ENCODE measurements at regions not wholly inside any gene's neighbourhood (a gene's known extent, or its start where the extent isn't known, plus 50 kb on each side); places are given as distances from the start of the nearest gene placed in this dataset.

- 89% methylated on average over 5 of the region's 5 CpGs; no CpG with 5 or more reads in 1 of the 2 experiments for WGBS, 2 experiments (ENCODE audit: extremely low coverage in 1 of 2, insufficient coverage in 1 of 2, insufficient read length in 1 of 2, insufficient replicate concordance in 2 of 2, low coverage in 1 of 2, low lambda C conversion rate in 2 of 2, missing lambda C conversion rate in 1 of 2)
- Histone ChIP-seq H3K79me1 (ENCODE audit: low read depth, low read length) (no peaks in the 10 kb centered on the region), H3K9me3 (ENCODE audit: insufficient read depth in 2 of 2, low read depth in 1 of 2, low read length in 1 of 2) (no peaks in the 10 kb centered on the region), H3K23me2 (ENCODE audit: low read depth, low read length) (no peaks in the 10 kb centered on the region), H4K20me1 (replicated peaks in 1 of 2; ENCODE audit: control insufficient read depth in 1 of 2, insufficient read depth in 2 of 2, low read length in 2 of 2) (no peaks in the 10 kb centered on the region), H3K18ac (ENCODE audit: extremely low read depth, low read length) (no peak overlapping the region), H3K4me1 (replicated peaks in 1 of 4; ENCODE audit: control insufficient read depth in 3 of 4, insufficient read depth in 4 of 4, low read length in 3 of 4) (no peaks in the 10 kb centered on the region), H3K36me3 (ENCODE audit: control insufficient read depth in 2 of 4, insufficient read depth in 4 of 4, low read length in 3 of 4) (no peaks in the 10 kb centered on the region), H2BK15ac (ENCODE audit: low read length) (no peak overlapping the region), H3K4me2 (ENCODE audit: insufficient read depth in 1 of 2, low read depth in 2 of 2, low read length in 2 of 2) (no peak overlapping the region), H2BK12ac (ENCODE audit: low read depth, low read length) (no peak overlapping the region), H3K9ac (replicated peaks in 1 of 4; ENCODE audit: extremely low read depth in 1 of 4, low read depth in 3 of 4, low read length in 3 of 4) (no peak overlapping the region), H3K14ac (ENCODE audit: insufficient read length) (no peak overlapping the region), H2BK120ac (replicated peaks; ENCODE audit: low read depth, low read length) (no peak overlapping the region), H3K27ac (ENCODE audit: low read depth, low read length) (no peak overlapping the region), H3K56ac (replicated peaks; ENCODE audit: insufficient read length, low read depth, low read length) (no peak overlapping the region), H2AK5ac (ENCODE audit: low read depth, low read length) (no peak overlapping the region), H2BK20ac (ENCODE audit: low read length) (no peak overlapping the region), H3K4me3 (ENCODE audit: extremely low read depth in 1 of 4, insufficient read depth in 2 of 4, low read depth in 3 of 4, low read length in 4 of 4) (no peak overlapping the region), H3K4ac (replicated peaks; ENCODE audit: insufficient read length, low read depth, low read length) (no peak overlapping the region), H2AFZ (ENCODE audit: low read length) (no peak overlapping the region), H3K79me2 (ENCODE audit: control insufficient read depth in 1 of 2, insufficient read depth in 2 of 2, low read length in 2 of 2) (no peaks in the 10 kb centered on the region), H4K8ac (ENCODE audit: extremely low read depth, insufficient read depth, low read length) (no peak overlapping the region), H4K5ac (ENCODE audit: insufficient read length, low read depth, low read length) (no peak overlapping the region), H2BK5ac (ENCODE audit: low read depth, low read length) (no peak overlapping the region), H3K23ac (ENCODE audit: insufficient read length) (no peak overlapping the region), H4K91ac (replicated peaks; ENCODE audit: insufficient read length, low read length) (no peak overlapping the region), H3K27me3 (replicated peaks in 1 of 4; ENCODE audit: control insufficient read depth in 3 of 4, extremely low read depth in 1 of 4, insufficient read depth in 3 of 4, low read length in 3 of 4) (no peaks in the 10 kb centered on the region)
- no peak for TF ChIP-seq CHD1 (IDR thresholded peaks at IDR 0.05; ENCODE audit: low read depth, low read length)
- no peak for TF ChIP-seq BRCA1 (IDR thresholded peaks at IDR 0.05; ENCODE audit: low read depth, low read length)
- TF ChIP-seq, protein P1, sequence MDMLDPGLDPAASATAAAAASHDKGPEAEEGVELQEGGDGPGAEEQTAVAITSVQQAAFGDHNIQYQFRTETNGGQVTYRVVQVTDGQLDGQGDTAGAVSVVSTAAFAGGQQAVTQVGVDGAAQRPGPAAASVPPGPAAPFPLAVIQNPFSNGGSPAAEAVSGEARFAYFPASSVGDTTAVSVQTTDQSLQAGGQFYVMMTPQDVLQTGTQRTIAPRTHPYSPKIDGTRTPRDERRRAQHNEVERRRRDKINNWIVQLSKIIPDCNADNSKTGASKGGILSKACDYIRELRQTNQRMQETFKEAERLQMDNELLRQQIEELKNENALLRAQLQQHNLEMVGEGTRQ (IDR thresholded peaks at IDR 0.05; ENCODE audit: low read length): no peak
- TF ChIP-seq KDM5A (IDR thresholded peaks at IDR 0.05; ENCODE audit: low read length): no peak
- TF ChIP-seq NRF1 (IDR thresholded peaks at IDR 0.05; ENCODE audit: low read depth, low read length): no peak
- TF ChIP-seq, protein P2, sequence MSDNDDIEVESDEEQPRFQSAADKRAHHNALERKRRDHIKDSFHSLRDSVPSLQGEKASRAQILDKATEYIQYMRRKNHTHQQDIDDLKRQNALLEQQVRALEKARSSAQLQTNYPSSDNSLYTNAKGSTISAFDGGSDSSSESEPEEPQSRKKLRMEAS (IDR thresholded peaks at IDR 0.05): no peak
- no peak for TF ChIP-seq YY1 (IDR thresholded peaks at IDR 0.05; ENCODE audit: low read depth, low read length)
- POLR2A ChIA-PET (ENCODE audit: partially characterized antibody): no interaction called here
- DNase-seq (ENCODE audit: low read depth in 1 of 2, low spot score in 2 of 2) (no peak), FAIRE-seq (no peak)
- CTCF ChIA-PET (ENCODE audit: partially characterized antibody): interaction anchor here (1.2 to 1.4 kb wide), 4 partner anchors 15 to 45 kb away, joined by 3 read pairs; no protein-coding TSS in a partner anchor
These were observed 458.7 kb downstream of the ZNF536 start for GRCh38 chr19:30830875-30831274.
